GM23338 (cell line): ENCODE measurements at regions not wholly inside any gene's neighbourhood (a gene's known extent, or its start where the extent isn't known, plus 50 kb on each side); places are given as distances from the start of the nearest gene placed in this dataset.

ENCODE experiments used
- ATAC-seq: fragments of 200-7000 bp; cut with Tn5 transposase; 3 replicates; pipeline ENCODE4 v1.9.1; 2020
- DNase-seq: peaks from one replicate; pipeline ENCODE4 v3.0.0-alpha.2; 2015; ENCODE audit warnings: low spot score
- H2AFZ ChIP-seq: fragments of 200-600 bp; sonication (generic); 2 replicates; pipeline ENCODE4 v1.8.0; 2016; ENCODE audit warnings: antibody characterized with exemption, mild to moderate bottlenecking, moderate library complexity
- H3F3A ChIP-seq: fragments of 200-600 bp; sonication (generic); replicated peaks from 2 replicates; pipeline ENCODE4 v1.8.0; 2017; ENCODE audit warnings: antibody characterized with exemption, mixed run types, low read depth
- H3K27ac ChIP-seq: fragments of 200-600 bp; sonication (generic); 2 replicates; pipeline ENCODE4 v1.6.1; 2016; ENCODE audit warnings: low read depth
- H3K27me3 ChIP-seq: fragments of 200-600 bp; sonication (generic); 2 replicates; pipeline ENCODE4 v1.8.0; 2016; ENCODE audit warnings: mild to moderate bottlenecking, mixed run types, moderate library complexity; ENCODE audit not compliant: insufficient read depth
- H3K36me3 ChIP-seq: fragments of 200-600 bp; sonication (generic); 2 replicates; pipeline ENCODE4 v1.8.0; 2016; ENCODE audit warnings: mild to moderate bottlenecking; ENCODE audit not compliant: insufficient read depth
- H3K4me1 ChIP-seq: fragments of 200-600 bp; sonication (generic); 2 replicates; pipeline ENCODE4 v1.8.0; 2016; ENCODE audit warnings: mild to moderate bottlenecking, moderate library complexity; ENCODE audit not compliant: insufficient read depth
- H3K4me2 ChIP-seq: fragments of 200-600 bp; sonication (generic); 2 replicates; pipeline ENCODE4 v1.7.1; 2017; ENCODE audit warnings: mixed run types
- H3K4me3 ChIP-seq: fragments of 200-600 bp; sonication (generic); 2 replicates; pipeline ENCODE4 v1.6.1; 2016; ENCODE audit warnings: mixed run types
- H3K79me2 ChIP-seq: fragments of 200-600 bp; sonication (generic); replicated peaks from 2 replicates; pipeline ENCODE4 v1.8.0; 2017; ENCODE audit warnings: mild to moderate bottlenecking; ENCODE audit not compliant: insufficient read depth
- H3K9me2 ChIP-seq: fragments of 200-600 bp; sonication (generic); 2 replicates; pipeline ENCODE4 v1.8.0; 2017; ENCODE audit not compliant: insufficient read depth
- H4K20me1 ChIP-seq: fragments of 200-600 bp; sonication (generic); replicated peaks from 2 replicates; pipeline ENCODE4 v1.8.0; 2017; ENCODE audit warnings: mild to moderate bottlenecking; ENCODE audit not compliant: insufficient read depth
- H3K27ac Mint-ChIP-seq: 2 replicates; pipeline ENCODE4 v1.8.0; 2020; ENCODE audit warnings: inconsistent platforms, mild to moderate bottlenecking, moderate library complexity, mixed read lengths
- H3K27me3 Mint-ChIP-seq: 3 replicates; pipeline ENCODE4 v1.8.0; 2022; ENCODE audit warnings: low read depth, mild to moderate bottlenecking, moderate library complexity, mixed read lengths, inconsistent platforms; ENCODE audit not compliant: insufficient read depth, poor library complexity
- H3K36me3 Mint-ChIP-seq: 3 replicates; pipeline ENCODE4 v1.8.0; 2021; ENCODE audit warnings: low read depth, mild to moderate bottlenecking, inconsistent platforms, moderate library complexity, mixed read lengths
- H3K4me1 Mint-ChIP-seq: 3 replicates; pipeline ENCODE4 v1.8.0; 2020; ENCODE audit warnings: mild to moderate bottlenecking, inconsistent platforms, mixed read lengths
- H3K4me3 Mint-ChIP-seq: 3 replicates; pipeline ENCODE4 v1.8.0; 2021; ENCODE audit warnings: moderate library complexity, mild to moderate bottlenecking, inconsistent platforms, mixed read lengths
- H3K9me3 Mint-ChIP-seq: 3 replicates; pipeline ENCODE4 v1.8.0; 2020; ENCODE audit warnings: moderate library complexity, mild to moderate bottlenecking, inconsistent platforms, mixed read lengths
- CREB1 ChIP-seq: fragments of 250-450 bp; sonication (Bioruptor Pico); IDR thresholded peaks from 2 replicates; pipeline ENCODE4 v1.5.0; 2020; ENCODE audit warnings: low read depth, mild to moderate bottlenecking, moderate library complexity
- NANOG ChIP-seq: IDR thresholded peaks from 2 replicates; pipeline ENCODE4 v1.6.1; 2016; ENCODE audit warnings: antibody characterized with exemption, borderline replicate concordance
- POLR2AphosphoS5 ChIP-seq: IDR thresholded peaks from 2 replicates; pipeline ENCODE4 v1.6.1; 2016; ENCODE audit warnings: antibody characterized with exemption, low read depth
- ZNF114 ChIP-seq: fragments of 250-450 bp; sonication (Bioruptor Pico); IDR thresholded peaks from 2 replicates; pipeline ENCODE4 v1.5.0; 2020; ENCODE audit warnings: mild to moderate bottlenecking, moderate library complexity
- ZNF331 ChIP-seq: fragments of 250-450 bp; sonication (Bioruptor Pico); IDR thresholded peaks from 2 replicates; pipeline ENCODE4 v1.5.0; 2020; ENCODE audit warnings: low read depth, mild to moderate bottlenecking, moderate library complexity
- ZNF462 ChIP-seq: fragments of 250-450 bp; sonication (Bioruptor Pico); IDR thresholded peaks from 2 replicates; pipeline ENCODE4 v1.5.0; 2020; ENCODE audit warnings: mild to moderate bottlenecking, moderate library complexity
- TF ChIP-seq, protein P1 (sequence below): IDR thresholded peaks from 2 replicates; pipeline ENCODE4 v1.6.1; 2016; ENCODE audit warnings: antibody characterized with exemption
- TF ChIP-seq, protein P2 (sequence below): IDR thresholded peaks from one replicate; pipeline ENCODE4 v1.6.1; 2018; ENCODE audit warnings: antibody characterized with exemption; ENCODE audit not compliant: unreplicated experiment

- ATAC-seq (no peak), DNase-seq (no peak)
- Histone ChIP-seq H2AFZ (no peak overlapping the region), H3K4me3 (no peak overlapping the region), H3K4me1 (no peaks in the 10 kb centered on the region), H3K27me3 (no peaks in the 10 kb centered on the region), H3K27ac (no peak overlapping the region), H3K79me2 (no peaks in the 10 kb centered on the region), H3F3A (no peaks in the 10 kb centered on the region), H3K36me3 (no peaks in the 10 kb centered on the region), H3K9me2 (no peaks in the 10 kb centered on the region), H3K4me2 (no peak overlapping the region), H4K20me1 (no peaks in the 10 kb centered on the region)
- no peaks in the 10 kb centered on the region for H3K27me3 Mint-ChIP-seq
- H3K9me3 Mint-ChIP-seq: no peaks in the 10 kb centered on the region
- no peak overlapping the region for H3K27ac Mint-ChIP-seq
- no peak overlapping the region for H3K4me3 Mint-ChIP-seq
- H3K4me1 Mint-ChIP-seq: peaks cover 3% of the 10 kb centered on the region; the same call in 1 of the 3 replicates
- H3K36me3 Mint-ChIP-seq: no peaks in the 10 kb centered on the region
- TF ChIP-seq NANOG (no peak), ZNF114 (CRISPR knock-in tag) (no peak), POLR2AphosphoS5 (no peak), ZNF462 (CRISPR knock-in tag) (no peak), CREB1 (no peak), ZNF331 (no peak)
- TF ChIP-seq, protein P1, sequence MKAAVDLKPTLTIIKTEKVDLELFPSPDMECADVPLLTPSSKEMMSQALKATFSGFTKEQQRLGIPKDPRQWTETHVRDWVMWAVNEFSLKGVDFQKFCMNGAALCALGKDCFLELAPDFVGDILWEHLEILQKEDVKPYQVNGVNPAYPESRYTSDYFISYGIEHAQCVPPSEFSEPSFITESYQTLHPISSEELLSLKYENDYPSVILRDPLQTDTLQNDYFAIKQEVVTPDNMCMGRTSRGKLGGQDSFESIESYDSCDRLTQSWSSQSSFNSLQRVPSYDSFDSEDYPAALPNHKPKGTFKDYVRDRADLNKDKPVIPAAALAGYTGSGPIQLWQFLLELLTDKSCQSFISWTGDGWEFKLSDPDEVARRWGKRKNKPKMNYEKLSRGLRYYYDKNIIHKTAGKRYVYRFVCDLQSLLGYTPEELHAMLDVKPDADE: no peak
- TF ChIP-seq, protein P2, sequence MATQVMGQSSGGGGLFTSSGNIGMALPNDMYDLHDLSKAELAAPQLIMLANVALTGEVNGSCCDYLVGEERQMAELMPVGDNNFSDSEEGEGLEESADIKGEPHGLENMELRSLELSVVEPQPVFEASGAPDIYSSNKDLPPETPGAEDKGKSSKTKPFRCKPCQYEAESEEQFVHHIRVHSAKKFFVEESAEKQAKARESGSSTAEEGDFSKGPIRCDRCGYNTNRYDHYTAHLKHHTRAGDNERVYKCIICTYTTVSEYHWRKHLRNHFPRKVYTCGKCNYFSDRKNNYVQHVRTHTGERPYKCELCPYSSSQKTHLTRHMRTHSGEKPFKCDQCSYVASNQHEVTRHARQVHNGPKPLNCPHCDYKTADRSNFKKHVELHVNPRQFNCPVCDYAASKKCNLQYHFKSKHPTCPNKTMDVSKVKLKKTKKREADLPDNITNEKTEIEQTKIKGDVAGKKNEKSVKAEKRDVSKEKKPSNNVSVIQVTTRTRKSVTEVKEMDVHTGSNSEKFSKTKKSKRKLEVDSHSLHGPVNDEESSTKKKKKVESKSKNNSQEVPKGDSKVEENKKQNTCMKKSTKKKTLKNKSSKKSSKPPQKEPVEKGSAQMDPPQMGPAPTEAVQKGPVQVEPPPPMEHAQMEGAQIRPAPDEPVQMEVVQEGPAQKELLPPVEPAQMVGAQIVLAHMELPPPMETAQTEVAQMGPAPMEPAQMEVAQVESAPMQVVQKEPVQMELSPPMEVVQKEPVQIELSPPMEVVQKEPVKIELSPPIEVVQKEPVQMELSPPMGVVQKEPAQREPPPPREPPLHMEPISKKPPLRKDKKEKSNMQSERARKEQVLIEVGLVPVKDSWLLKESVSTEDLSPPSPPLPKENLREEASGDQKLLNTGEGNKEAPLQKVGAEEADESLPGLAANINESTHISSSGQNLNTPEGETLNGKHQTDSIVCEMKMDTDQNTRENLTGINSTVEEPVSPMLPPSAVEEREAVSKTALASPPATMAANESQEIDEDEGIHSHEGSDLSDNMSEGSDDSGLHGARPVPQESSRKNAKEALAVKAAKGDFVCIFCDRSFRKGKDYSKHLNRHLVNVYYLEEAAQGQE: no peak
Measured at GRCh38 chr15:29356786-29357185, 87.2 kb upstream of the NSMCE3 start.
